Subcutaneous abdominal adipose tissue (tissue), 5 donors: ENCODE measurements at regions not wholly inside any gene's neighbourhood (a gene's known extent, or its start where the extent isn't known, plus 50 kb on each side); places are given as distances from the start of the nearest gene placed in this dataset.

Experiments
- H3K27ac ChIP-seq: one replicate; pipeline ENCODE4 v1.7.0; 2013; ENCODE audit warnings: low read depth, mild to moderate bottlenecking, inconsistent platforms, low read length, moderate library complexity
- H3K27me3 ChIP-seq, 5 donors: one replicate each; pipeline ENCODE4 v1.7.0; 2013; ENCODE audit warnings: low read length in 5 of 5, inconsistent platforms in 1 of 5; ENCODE audit not compliant: control insufficient read depth in 5 of 5, insufficient read depth in 4 of 5
- H3K36me3 ChIP-seq, 5 donors: one replicate each; pipeline ENCODE4 v1.7.0; 2013; ENCODE audit warnings: low read length in 5 of 5; ENCODE audit not compliant: control insufficient read depth in 5 of 5, insufficient read depth in 5 of 5
- H3K4me1 ChIP-seq, 5 donors: one replicate each; pipeline ENCODE4 v1.7.0; 2013; ENCODE audit warnings: low read length in 5 of 5, mild to moderate bottlenecking in 3 of 5, moderate library complexity in 1 of 5; ENCODE audit not compliant: control insufficient read depth in 5 of 5, insufficient read depth in 5 of 5
- H3K4me3 ChIP-seq, 5 donors: one replicate each; pipeline ENCODE4 v1.7.0; 2013; ENCODE audit warnings: low read length in 5 of 5, low read depth in 1 of 5
- H3K9ac ChIP-seq, 5 donors: one replicate each; pipeline ENCODE4 v1.7.0; 2013; ENCODE audit warnings: low read length in 5 of 5, mild to moderate bottlenecking in 4 of 5, moderate library complexity in 3 of 5
- H3K9me3 ChIP-seq, 5 donors: one replicate each; pipeline ENCODE4 v1.7.0; 2013; ENCODE audit warnings: low read length in 5 of 5; ENCODE audit not compliant: control insufficient read depth in 5 of 5
- donor health status: healthy.
- donor health status: healthy.
- donor health status: healthy.
- donor health status: healthy.
- donor health status: healthy.

DNA sequence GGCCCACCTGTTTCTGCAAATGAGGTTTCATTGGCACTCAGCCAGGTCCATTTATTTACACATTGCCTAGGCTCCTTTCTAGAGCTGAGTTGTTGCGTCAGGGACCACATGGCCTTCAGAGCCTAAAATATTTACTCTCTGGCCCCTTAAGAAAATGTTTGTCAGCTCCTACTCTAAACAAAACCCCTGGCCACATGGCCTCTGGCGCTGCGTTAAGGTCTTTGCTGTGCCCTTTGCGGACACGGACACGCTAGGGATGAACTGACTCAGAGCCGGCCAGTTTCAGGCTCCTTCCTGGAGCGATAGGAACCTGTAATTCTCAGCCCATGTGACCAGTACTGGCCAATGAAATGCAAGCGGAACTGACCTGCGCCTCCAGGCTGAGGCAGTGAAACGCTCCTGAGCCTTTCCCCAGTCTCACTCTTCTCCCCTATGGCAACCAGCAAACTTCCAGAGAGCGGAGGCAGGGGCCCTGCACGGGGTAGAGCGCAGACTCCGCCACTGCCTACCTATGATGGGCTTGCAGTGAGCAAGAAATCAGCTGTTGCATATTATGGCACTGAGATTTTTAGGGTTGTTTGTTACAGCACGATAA, 160.3 kb downstream of the ETS2 start:
- H3K4me1 ChIP-seq, result peaks cover 0 to 5% (median 0%) of the 10 kb centered on the region in 5 donors
- no peaks in the 10 kb centered on the region for H3K36me3 ChIP-seq
- H3K9ac ChIP-seq, result no peak overlapping the region
- no peaks in the 10 kb centered on the region for H3K27me3 ChIP-seq
- H3K27ac ChIP-seq, result no peak overlapping the region
- peaks cover 0 to 12% (median 6%) of the 10 kb centered on the region in 5 donors for H3K9me3 ChIP-seq
- no peak overlapping the region for H3K4me3 ChIP-seq

DNA sequence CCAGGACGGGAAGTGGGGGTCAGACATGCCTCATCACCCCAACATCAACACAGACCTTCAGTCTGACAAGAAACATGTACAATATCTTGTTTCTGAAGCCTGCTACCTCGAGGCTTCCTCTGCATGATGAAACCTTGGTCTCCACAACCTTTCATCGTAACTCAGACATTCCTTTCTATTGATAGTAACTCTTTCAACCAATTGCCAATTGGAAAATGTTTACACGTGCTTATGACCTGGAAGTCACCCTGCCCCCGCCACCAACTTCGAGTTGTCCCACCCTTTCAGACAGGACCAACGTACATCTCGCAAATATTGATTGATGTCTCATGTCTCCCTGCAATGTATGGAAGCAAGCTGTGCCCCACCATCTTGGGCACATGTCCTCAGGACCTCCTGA, 159.5 kb downstream of the ETS2 start:
- Histone ChIP-seq H3K36me3 (no peaks in the 10 kb centered on the region), H3K27ac (no peak overlapping the region), H3K9me3 (peaks cover 0 to 12% (median 6%) of the 10 kb centered on the region in 5 donors), H3K27me3 (no peaks in the 10 kb centered on the region), H3K9ac (no peak overlapping the region), H3K4me1 (no peaks in the 10 kb centered on the region), H3K4me3 (no peak overlapping the region)

DNA sequence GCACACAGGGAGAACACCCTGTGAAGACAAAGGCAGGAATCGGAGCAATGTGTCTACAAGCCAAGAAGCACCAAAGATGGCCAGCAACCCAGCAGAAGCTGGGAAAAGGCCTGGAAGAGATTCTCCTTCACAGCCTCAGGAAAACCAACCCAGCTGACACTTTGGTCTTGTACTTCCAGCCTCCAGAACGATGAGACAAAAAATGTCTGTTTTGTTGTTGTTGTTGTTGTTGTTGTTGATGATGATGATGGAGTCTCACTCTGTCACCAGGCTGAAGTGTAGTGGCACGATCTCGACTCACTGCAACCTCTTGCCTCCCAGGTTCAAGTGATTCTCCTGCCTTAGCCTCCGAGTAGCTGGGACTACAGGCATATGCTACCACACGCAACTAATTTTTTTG, 157.3 kb downstream of the ETS2 start:
- Histone ChIP-seq H3K4me1 (peaks cover 0 to 5% (median 3%) of the 10 kb centered on the region in 5 donors), H3K9me3 (peaks cover 0 to 12% (median 6%) of the 10 kb centered on the region in 5 donors)

DNA sequence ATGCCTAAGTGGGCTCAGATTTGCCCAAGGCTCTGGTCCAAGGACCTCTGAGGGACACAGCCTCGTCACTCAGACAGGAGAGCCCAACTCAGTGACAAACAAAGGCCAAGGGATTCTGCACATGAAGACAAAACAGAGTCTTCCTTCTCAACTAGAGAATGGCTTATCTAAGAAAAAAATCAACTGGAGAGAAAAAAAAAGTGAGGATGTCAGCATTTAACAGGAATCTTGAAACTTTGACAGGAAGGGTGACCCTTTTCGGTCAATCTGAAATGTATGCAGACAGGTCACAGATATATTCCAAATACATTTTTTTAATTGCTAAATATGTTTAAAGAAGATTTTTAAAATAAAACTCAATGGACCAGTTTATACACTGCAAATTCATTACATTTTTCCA, 154.5 kb downstream of the ETS2 start:
- Histone ChIP-seq H3K36me3 (no peaks in the 10 kb centered on the region), H3K4me1 (peaks cover 0 to 5% (median 3%) of the 10 kb centered on the region in 5 donors), H3K4me3 (no peak overlapping the region), H3K9me3 (peaks cover 0 to 12% (median 6%) of the 10 kb centered on the region in 5 donors), H3K9ac (no peak overlapping the region), H3K27me3 (no peaks in the 10 kb centered on the region), H3K27ac (no peak overlapping the region)

More for the DNA sequence above, 157.3 kb downstream of the ETS2 start:
- Histone ChIP-seq H3K4me3 (no peak overlapping the region), H3K27ac (no peak overlapping the region), H3K36me3 (no peaks in the 10 kb centered on the region), H3K9ac (no peak overlapping the region), H3K27me3 (no peaks in the 10 kb centered on the region)

DNA sequence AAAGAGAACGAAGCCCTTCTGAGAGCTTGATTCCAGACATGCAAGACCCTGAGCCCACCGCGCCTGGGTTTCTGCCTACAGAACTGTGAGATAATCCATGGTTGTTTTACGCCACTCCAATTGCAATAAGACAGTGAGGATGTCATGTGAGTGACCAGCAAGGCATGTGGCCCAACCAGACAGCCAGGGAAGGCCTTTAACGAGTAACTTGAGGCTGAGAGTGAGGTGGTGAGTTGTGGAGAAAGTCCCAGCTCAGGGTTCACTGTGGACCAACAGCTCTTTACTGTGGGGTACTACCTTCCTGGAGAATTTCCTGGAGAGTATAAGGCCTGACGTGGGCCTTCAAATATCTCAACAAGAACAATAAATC, 153.9 kb downstream of the ETS2 start:
- Histone ChIP-seq H3K27me3 (no peaks in the 10 kb centered on the region), H3K9me3 (peaks cover 0 to 12% (median 6%) of the 10 kb centered on the region in 5 donors), H3K4me1 (peaks cover 0 to 5% (median 3%) of the 10 kb centered on the region in 5 donors), H3K4me3 (no peak overlapping the region), H3K9ac (no peak overlapping the region), H3K27ac (no peak overlapping the region), H3K36me3 (no peaks in the 10 kb centered on the region)

DNA sequence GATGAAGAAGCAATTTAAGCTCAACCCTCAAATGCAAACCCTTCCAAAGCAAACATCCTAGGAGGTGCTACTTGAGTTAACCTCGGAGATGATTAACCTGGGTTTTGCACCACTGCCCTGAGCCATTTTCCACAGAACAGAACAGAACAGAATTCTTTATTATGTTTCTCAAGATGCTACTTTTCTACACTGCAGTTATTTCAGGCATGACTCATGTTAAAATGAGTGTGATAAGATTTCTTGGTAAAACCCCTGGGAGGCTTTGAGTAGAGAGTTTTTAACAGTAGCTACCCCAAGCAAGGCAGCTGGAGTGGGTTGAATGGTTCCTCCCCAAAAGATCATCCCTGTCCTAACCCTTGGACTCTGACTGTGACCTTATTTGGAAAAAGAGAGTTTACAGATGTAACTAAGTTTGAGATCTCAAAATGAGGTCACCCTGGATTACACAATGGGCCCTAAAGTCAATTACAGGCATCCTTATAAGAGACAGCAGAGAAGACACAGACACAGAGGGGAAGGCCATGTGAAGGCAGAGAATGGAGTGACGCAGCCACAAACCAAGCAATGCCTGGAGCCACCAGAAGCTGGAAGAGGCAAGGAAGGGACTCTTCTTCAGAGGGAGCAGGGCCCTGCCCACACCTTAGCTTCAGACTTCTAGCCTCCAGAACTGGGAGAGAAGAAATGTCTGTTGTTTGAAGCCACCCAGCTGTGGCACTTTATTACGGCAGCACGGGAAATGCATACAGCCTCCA, 153.4 kb downstream of the ETS2 start:
- Histone ChIP-seq H3K4me3 (no peak overlapping the region), H3K27me3 (no peaks in the 10 kb centered on the region), H3K27ac (no peak overlapping the region), H3K36me3 (no peaks in the 10 kb centered on the region), H3K4me1 (peaks cover 0 to 7% (median 3%) of the 10 kb centered on the region in 5 donors), H3K9ac (no peak overlapping the region), H3K9me3 (peaks cover 0 to 12% (median 6%) of the 10 kb centered on the region in 5 donors)

DNA sequence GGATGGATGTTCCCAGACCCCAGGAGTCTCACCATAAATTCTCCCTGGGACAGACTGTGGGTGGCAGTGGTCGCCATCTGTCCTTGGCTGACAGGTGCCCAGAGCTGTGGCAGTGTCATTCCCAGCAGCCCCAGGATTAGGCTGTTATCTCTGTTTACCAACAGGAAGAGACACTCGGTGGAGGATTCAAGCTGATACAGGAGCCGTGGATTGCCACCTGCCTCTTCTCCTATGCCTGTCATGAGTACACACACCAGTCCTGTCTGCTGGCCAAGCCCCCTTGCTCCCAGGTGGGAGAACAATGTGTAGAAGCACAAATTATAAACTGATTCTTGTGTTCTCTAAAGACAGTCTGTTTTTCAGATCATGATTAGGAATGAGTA, 152.6 kb downstream of the ETS2 start:
- H3K36me3 ChIP-seq, result no peaks in the 10 kb centered on the region
- peaks cover 0 to 7% (median 3%) of the 10 kb centered on the region in 5 donors for H3K4me1 ChIP-seq
- H3K9ac ChIP-seq, result no peak overlapping the region
- no peaks in the 10 kb centered on the region for H3K27me3 ChIP-seq
- H3K4me3 ChIP-seq, result no peak overlapping the region
- no peak overlapping the region for H3K27ac ChIP-seq
- peaks cover 0 to 12% (median 6%) of the 10 kb centered on the region in 5 donors for H3K9me3 ChIP-seq

DNA sequence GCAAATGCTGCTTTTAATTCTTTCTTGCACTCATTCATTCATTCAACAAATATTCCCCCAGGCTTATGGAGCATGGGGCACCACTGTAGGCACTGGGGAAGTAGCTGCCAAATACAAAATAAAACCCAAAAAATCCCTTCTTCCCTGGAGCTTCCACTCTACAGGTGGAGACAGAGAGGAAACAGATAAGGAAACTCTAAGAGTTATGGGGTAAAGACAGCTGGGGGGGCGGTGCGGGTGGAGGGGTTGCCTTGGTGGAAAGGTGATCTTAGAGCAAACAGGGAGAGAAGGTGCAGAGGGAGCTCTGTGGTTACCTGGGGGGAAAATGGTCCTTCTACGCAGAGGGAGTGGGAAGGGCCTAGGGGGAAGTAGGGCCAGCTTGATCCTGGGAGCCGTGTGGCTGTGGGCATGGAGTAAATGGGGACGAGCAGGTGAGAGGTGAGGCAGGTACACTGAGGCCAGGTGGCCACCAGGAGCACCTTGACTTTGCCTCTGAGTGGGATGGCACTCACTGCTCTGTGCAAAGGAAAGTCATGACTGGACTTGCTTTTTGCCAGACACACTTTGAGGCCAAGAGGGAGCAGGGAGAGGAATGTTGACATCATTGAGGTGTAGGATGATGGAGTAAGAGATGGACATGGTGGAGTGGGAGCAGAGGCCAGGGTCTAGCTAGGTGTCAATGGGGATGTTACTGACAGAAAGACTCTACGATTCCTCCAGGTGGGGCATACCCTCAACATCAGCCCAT, 152.0 kb downstream of the ETS2 start:
- peaks cover 0 to 12% (median 2%) of the 10 kb centered on the region in 5 donors for H3K9me3 ChIP-seq
- H3K27ac ChIP-seq, result no peak overlapping the region
- no peaks in the 10 kb centered on the region for H3K36me3 ChIP-seq
- no peak overlapping the region for H3K9ac ChIP-seq
- H3K4me3 ChIP-seq, result no peak overlapping the region
- H3K4me1 ChIP-seq, result peaks cover 0 to 7% (median 3%) of the 10 kb centered on the region in 5 donors
- no peaks in the 10 kb centered on the region for H3K27me3 ChIP-seq

DNA sequence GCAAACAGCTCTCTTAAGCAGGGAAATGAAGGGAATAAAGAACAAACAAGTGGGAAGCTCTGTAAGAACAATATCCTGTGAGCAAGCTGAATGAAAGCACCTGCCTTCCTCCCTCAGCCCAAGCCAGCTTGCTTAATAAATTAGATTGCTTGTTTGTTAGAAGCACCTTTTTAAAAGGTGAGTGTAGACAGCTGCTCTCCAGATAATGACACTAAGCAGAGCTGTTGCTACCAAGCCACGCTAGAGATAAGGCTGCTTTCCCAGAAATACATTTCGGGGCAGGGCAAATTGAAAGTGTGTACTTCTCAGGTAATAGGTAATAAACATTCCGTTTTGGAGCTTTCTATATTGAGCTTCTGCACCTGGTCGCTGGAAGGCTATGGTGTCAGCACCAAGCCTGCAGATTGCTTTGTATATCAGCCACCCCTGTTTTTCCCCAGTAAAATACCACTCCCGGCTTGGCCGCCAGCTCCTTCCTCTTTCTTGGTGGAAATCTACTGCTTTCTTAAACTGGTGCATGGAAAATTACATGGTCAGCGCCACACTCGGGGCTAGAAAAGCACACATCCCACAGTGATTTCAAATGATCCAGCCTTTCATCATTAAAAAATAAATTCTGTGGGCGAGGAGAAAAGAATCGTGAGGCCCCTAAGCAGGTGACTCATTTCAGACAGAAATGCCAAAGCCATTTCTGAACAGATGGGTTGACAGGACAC, 151.3 kb downstream of the ETS2 start:
- Histone ChIP-seq H3K9me3 (peaks cover 0 to 5% (median 0%) of the 10 kb centered on the region in 5 donors), H3K4me3 (no peak overlapping the region), H3K9ac (no peak overlapping the region), H3K27ac (no peak overlapping the region), H3K36me3 (no peaks in the 10 kb centered on the region), H3K27me3 (no peaks in the 10 kb centered on the region), H3K4me1 (peaks cover 0 to 7% (median 3%) of the 10 kb centered on the region in 5 donors)
